ENCODE measurements at regions not wholly inside any gene's neighbourhood (a gene's known extent, or its start where the extent isn't known, plus 50 kb on each side); places are given as distances from the start of the nearest gene placed in this dataset.

GRCh38 chr10:29395409-29395808 is 106.5 kb downstream of the LYZL1 start:
- TF ChIP-seq CTCF (IDR thresholded peaks at IDR 0.05), result no peak

- TF ChIP-seq CTCF (IDR thresholded peaks at IDR 0.05), result no peak
Observed at GRCh38 chr10:29397221-29397620, 108.4 kb downstream of the LYZL1 start.

GRCh38 chr10:29403208-29403607 is 114.3 kb downstream of the LYZL1 start:
- no peak for TF ChIP-seq CTCF (IDR thresholded peaks at IDR 0.05)

GRCh38 chr10:29407280-29407858 is 118.5 kb downstream of the LYZL1 start:
- no peak for TF ChIP-seq CTCF (IDR thresholded peaks at IDR 0.05)
